ENCODE measurements at regions not wholly inside any gene's neighbourhood (a gene's known extent, or its start where the extent isn't known, plus 50 kb on each side); places are given as distances from the start of the nearest gene placed in this dataset.

- Histone ChIP-seq H3K4me1 (ENCODE audit: control insufficient read depth, insufficient read depth, low read length) (no peaks in the 10 kb centered on the region), H3K27me3 (ENCODE audit: control insufficient read depth, insufficient read depth, low read length) (no peaks in the 10 kb centered on the region)
These were observed 1544.9 kb upstream of the WWC1 start for GRCh38 chr5:166746506-166746905.

GRCh38 chr5:166750376-166750775 is 1541.1 kb upstream of the WWC1 start:
- Histone ChIP-seq H3K4me3 (ENCODE audit: low read length) (no peak overlapping the region), H3K9me3 (ENCODE audit: control insufficient read depth, low read length) (no peaks in the 10 kb centered on the region), H3K36me3 (ENCODE audit: control insufficient read depth, insufficient read depth, low read length) (no peaks in the 10 kb centered on the region), H3K27me3 (ENCODE audit: control insufficient read depth, insufficient read depth, low read length) (no peaks in the 10 kb centered on the region), H3K9ac (ENCODE audit: low read length) (no peak overlapping the region), H3K4me1 (ENCODE audit: control insufficient read depth, insufficient read depth, low read length) (no peaks in the 10 kb centered on the region)

More at GRCh38 chr5:166746506-166746905, 1544.9 kb upstream of the WWC1 start:
- no peaks in the 10 kb centered on the region for H3K9me3 ChIP-seq (ENCODE audit: control insufficient read depth, low read length)
- H3K36me3 ChIP-seq (ENCODE audit: control insufficient read depth, insufficient read depth, low read length): no peaks in the 10 kb centered on the region
- H3K4me3 ChIP-seq (ENCODE audit: low read length): no peak overlapping the region
- H3K9ac ChIP-seq (ENCODE audit: low read length): no peak overlapping the region

GRCh38 chr5:166758151-166758550 is 1533.3 kb upstream of the WWC1 start:
- Histone ChIP-seq H3K9me3 (ENCODE audit: control insufficient read depth, low read length) (no peaks in the 10 kb centered on the region), H3K27me3 (ENCODE audit: control insufficient read depth, insufficient read depth, low read length) (no peaks in the 10 kb centered on the region), H3K4me1 (ENCODE audit: control insufficient read depth, insufficient read depth, low read length) (no peaks in the 10 kb centered on the region), H3K36me3 (ENCODE audit: control insufficient read depth, insufficient read depth, low read length) (no peaks in the 10 kb centered on the region), H3K9ac (ENCODE audit: low read length) (no peak overlapping the region), H3K4me3 (ENCODE audit: low read length) (no peak overlapping the region)

GRCh38 chr5:166767858-166768257 is 1523.6 kb upstream of the WWC1 start:
- no peak overlapping the region for H3K9ac ChIP-seq (ENCODE audit: low read length)
- no peaks in the 10 kb centered on the region for H3K36me3 ChIP-seq (ENCODE audit: control insufficient read depth, insufficient read depth, low read length)
- no peaks in the 10 kb centered on the region for H3K9me3 ChIP-seq (ENCODE audit: control insufficient read depth, low read length)
- H3K27me3 ChIP-seq (ENCODE audit: control insufficient read depth, insufficient read depth, low read length): no peaks in the 10 kb centered on the region
- H3K4me1 ChIP-seq (ENCODE audit: control insufficient read depth, insufficient read depth, low read length): no peaks in the 10 kb centered on the region
- no peak overlapping the region for H3K4me3 ChIP-seq (ENCODE audit: low read length)

- Histone ChIP-seq H3K4me1 (ENCODE audit: control insufficient read depth, insufficient read depth, low read length) (no peaks in the 10 kb centered on the region), H3K27me3 (ENCODE audit: control insufficient read depth, insufficient read depth, low read length) (no peaks in the 10 kb centered on the region), H3K9me3 (ENCODE audit: control insufficient read depth, low read length) (no peaks in the 10 kb centered on the region), H3K4me3 (ENCODE audit: low read length) (no peak overlapping the region), H3K36me3 (ENCODE audit: control insufficient read depth, insufficient read depth, low read length) (no peaks in the 10 kb centered on the region), H3K9ac (ENCODE audit: low read length) (no peak overlapping the region)
These were observed 1522.9 kb upstream of the WWC1 start for GRCh38 chr5:166768536-166768935.

- Histone ChIP-seq H3K4me1 (ENCODE audit: control insufficient read depth, insufficient read depth, low read length) (no peaks in the 10 kb centered on the region), H3K9ac (ENCODE audit: low read length) (no peak overlapping the region), H3K4me3 (ENCODE audit: low read length) (no peak overlapping the region), H3K27me3 (ENCODE audit: control insufficient read depth, insufficient read depth, low read length) (no peaks in the 10 kb centered on the region), H3K9me3 (ENCODE audit: control insufficient read depth, low read length) (no peaks in the 10 kb centered on the region), H3K36me3 (ENCODE audit: control insufficient read depth, insufficient read depth, low read length) (no peaks in the 10 kb centered on the region)
These were observed 1518.7 kb upstream of the WWC1 start for GRCh38 chr5:166772770-166773169.

- Histone ChIP-seq H3K9me3 (ENCODE audit: control insufficient read depth, low read length) (no peaks in the 10 kb centered on the region), H3K4me1 (ENCODE audit: control insufficient read depth, insufficient read depth, low read length) (no peaks in the 10 kb centered on the region), H3K27me3 (ENCODE audit: control insufficient read depth, insufficient read depth, low read length) (no peaks in the 10 kb centered on the region), H3K36me3 (ENCODE audit: control insufficient read depth, insufficient read depth, low read length) (no peaks in the 10 kb centered on the region), H3K9ac (ENCODE audit: low read length) (no peak overlapping the region), H3K4me3 (ENCODE audit: low read length) (no peak overlapping the region)
These were observed 1509.7 kb upstream of the WWC1 start for GRCh38 chr5:166781737-166782136.

GRCh38 chr5:166784545-166785078 is 1506.8 kb upstream of the WWC1 start:
- H3K36me3 ChIP-seq (ENCODE audit: control insufficient read depth, insufficient read depth, low read length): no peaks in the 10 kb centered on the region

GRCh38 chr5:166786178-166786577 is 1505.3 kb upstream of the WWC1 start:
- no peaks in the 10 kb centered on the region for H3K36me3 ChIP-seq (ENCODE audit: control insufficient read depth, insufficient read depth, low read length)
- H3K9ac ChIP-seq (ENCODE audit: low read length): no peak overlapping the region
- no peaks in the 10 kb centered on the region for H3K4me1 ChIP-seq (ENCODE audit: control insufficient read depth, insufficient read depth, low read length)
- H3K27me3 ChIP-seq (ENCODE audit: control insufficient read depth, insufficient read depth, low read length): no peaks in the 10 kb centered on the region
- no peaks in the 10 kb centered on the region for H3K9me3 ChIP-seq (ENCODE audit: control insufficient read depth, low read length)
- no peak overlapping the region for H3K4me3 ChIP-seq (ENCODE audit: low read length)

More at GRCh38 chr5:166784545-166785078, 1506.8 kb upstream of the WWC1 start:
- no peaks in the 10 kb centered on the region for H3K27me3 ChIP-seq (ENCODE audit: control insufficient read depth, insufficient read depth, low read length)
- H3K4me3 ChIP-seq (ENCODE audit: low read length): no peak overlapping the region
- no peaks in the 10 kb centered on the region for H3K4me1 ChIP-seq (ENCODE audit: control insufficient read depth, insufficient read depth, low read length)
- H3K9ac ChIP-seq (ENCODE audit: low read length): no peak overlapping the region
- no peaks in the 10 kb centered on the region for H3K9me3 ChIP-seq (ENCODE audit: control insufficient read depth, low read length)

- H3K9ac ChIP-seq (ENCODE audit: low read length): no peak overlapping the region
- no peaks in the 10 kb centered on the region for H3K9me3 ChIP-seq (ENCODE audit: control insufficient read depth, low read length)
- no peak overlapping the region for H3K4me3 ChIP-seq (ENCODE audit: low read length)
- H3K36me3 ChIP-seq (ENCODE audit: control insufficient read depth, insufficient read depth, low read length): no peaks in the 10 kb centered on the region
- no peaks in the 10 kb centered on the region for H3K4me1 ChIP-seq (ENCODE audit: control insufficient read depth, insufficient read depth, low read length)
- no peaks in the 10 kb centered on the region for H3K27me3 ChIP-seq (ENCODE audit: control insufficient read depth, insufficient read depth, low read length)
These were observed 1504.6 kb upstream of the WWC1 start for GRCh38 chr5:166786889-166787288.

GRCh38 chr5:166788050-166788449 is 1503.4 kb upstream of the WWC1 start:
- Histone ChIP-seq H3K36me3 (ENCODE audit: control insufficient read depth, insufficient read depth, low read length) (no peaks in the 10 kb centered on the region), H3K27me3 (ENCODE audit: control insufficient read depth, insufficient read depth, low read length) (no peaks in the 10 kb centered on the region), H3K9ac (ENCODE audit: low read length) (no peak overlapping the region), H3K9me3 (ENCODE audit: control insufficient read depth, low read length) (no peaks in the 10 kb centered on the region), H3K4me3 (ENCODE audit: low read length) (no peak overlapping the region), H3K4me1 (ENCODE audit: control insufficient read depth, insufficient read depth, low read length) (no peaks in the 10 kb centered on the region)

- Histone ChIP-seq H3K4me1 (ENCODE audit: control insufficient read depth, insufficient read depth, low read length) (no peaks in the 10 kb centered on the region), H3K27me3 (ENCODE audit: control insufficient read depth, insufficient read depth, low read length) (no peaks in the 10 kb centered on the region), H3K9ac (ENCODE audit: low read length) (no peak overlapping the region), H3K4me3 (ENCODE audit: low read length) (no peak overlapping the region), H3K9me3 (ENCODE audit: control insufficient read depth, low read length) (no peaks in the 10 kb centered on the region), H3K36me3 (ENCODE audit: control insufficient read depth, insufficient read depth, low read length) (no peaks in the 10 kb centered on the region)
These were observed 1495.7 kb upstream of the WWC1 start for GRCh38 chr5:166795756-166796155.

- H3K9ac ChIP-seq (ENCODE audit: low read length): no peak overlapping the region
- no peaks in the 10 kb centered on the region for H3K27me3 ChIP-seq (ENCODE audit: control insufficient read depth, insufficient read depth, low read length)
- no peaks in the 10 kb centered on the region for H3K36me3 ChIP-seq (ENCODE audit: control insufficient read depth, insufficient read depth, low read length)
- H3K4me1 ChIP-seq (ENCODE audit: control insufficient read depth, insufficient read depth, low read length): no peaks in the 10 kb centered on the region
- H3K9me3 ChIP-seq (ENCODE audit: control insufficient read depth, low read length): no peaks in the 10 kb centered on the region
- H3K4me3 ChIP-seq (ENCODE audit: low read length): no peak overlapping the region
These were observed 1488.4 kb upstream of the WWC1 start for GRCh38 chr5:166803058-166803457.

Measured in mucosa of stomach (tissue), 1 donor.